COR-L47 (cell line): ENCODE measurements at regions not wholly inside any gene's neighbourhood (a gene's known extent, or its start where the extent isn't known, plus 50 kb on each side); places are given as distances from the start of the nearest gene placed in this dataset.
A peak's percentile ranks its signal among the peaks of the same experiment; 100 is the strongest.
"Not testable (repeated sequence)": the region's sequence is repeated elsewhere in the genome, so short reads cannot be mapped to it uniquely, and the experiment has no call there.

Experiments used
- DNase-seq: peaks from one replicate; lab custom pipeline; 2025; lab: John Stamatoyannopoulos, UW

- no peak for DNase-seq
These were observed 114.1 kb downstream of the GXYLT1 start for GRCh38 chr12:42030588-42030987.

- DNase-seq, result no peak
These were observed 117.1 kb downstream of the GXYLT1 start for GRCh38 chr12:42027546-42027945.

GRCh38 chr12:42024495-42024830 lies 120.2 kb downstream of the GXYLT1 start:
- no peak for DNase-seq

- DNase-seq, result peak; percentile 63
These were observed 120.8 kb downstream of the GXYLT1 start for GRCh38 chr12:42023733-42024494.

GRCh38 chr12:42021937-42022336 lies 122.7 kb downstream of the GXYLT1 start:
- not testable (repeated sequence) for DNase-seq

- DNase-seq, result no peak
These were observed 123.2 kb downstream of the GXYLT1 start for GRCh38 chr12:42021469-42021868.

- DNase-seq, result no peak
These were observed 124.4 kb downstream of the GXYLT1 start for GRCh38 chr12:42020226-42020625.

- DNase-seq, result no peak
These were observed 124.9 kb downstream of the GXYLT1 start for GRCh38 chr12:42019746-42020145.

GRCh38 chr12:42017051-42017450 lies 127.6 kb downstream of the GXYLT1 start:
- DNase-seq, result no peak

- no peak for DNase-seq
These were observed 129.6 kb downstream of the GXYLT1 start for GRCh38 chr12:42015051-42015461.

GRCh38 chr12:42012501-42012900 lies 132.2 kb downstream of the GXYLT1 start:
- not testable (repeated sequence) for DNase-seq

- no peak for DNase-seq
These were observed 134.0 kb downstream of the GXYLT1 start for GRCh38 chr12:42010715-42011114.

- no peak for DNase-seq
These were observed 134.4 kb downstream of the GXYLT1 start for GRCh38 chr12:42010257-42010656.

- DNase-seq, result no peak
These were observed 135.7 kb downstream of the GXYLT1 start for GRCh38 chr12:42008996-42009395.

- DNase-seq, result no peak
These were observed 141.6 kb downstream of the GXYLT1 start for GRCh38 chr12:42003031-42003430.

GRCh38 chr12:42002563-42002962 lies 142.1 kb downstream of the GXYLT1 start:
- peak; percentile 10 for DNase-seq

GRCh38 chr12:41998436-41998835 lies 146.2 kb downstream of the GXYLT1 start:
- DNase-seq, result no peak

GRCh38 chr12:41993283-41993682 lies 151.4 kb downstream of the GXYLT1 start:
- no peak for DNase-seq

GRCh38 chr12:41992692-41993215 lies 151.9 kb downstream of the GXYLT1 start:
- DNase-seq, result no peak

GRCh38 chr12:41992022-41992421 lies 152.7 kb downstream of the GXYLT1 start:
- no peak for DNase-seq

- no peak for DNase-seq
These were observed 156.0 kb downstream of the GXYLT1 start for GRCh38 chr12:41988715-41989114.

- DNase-seq, result not testable (repeated sequence)
These were observed 158.2 kb downstream of the GXYLT1 start for GRCh38 chr12:41986513-41986912.

- DNase-seq, result peak; percentile 62
These were observed 160.8 kb downstream of the GXYLT1 start for GRCh38 chr12:41983856-41984255.

GRCh38 chr12:41983394-41983793 lies 161.3 kb downstream of the GXYLT1 start:
- no peak for DNase-seq
